ENCODE measurements at regions not wholly inside any gene's neighbourhood (a gene's known extent, or its start where the extent isn't known, plus 50 kb on each side); places are given as distances from the start of the nearest gene placed in this dataset.

DNA sequence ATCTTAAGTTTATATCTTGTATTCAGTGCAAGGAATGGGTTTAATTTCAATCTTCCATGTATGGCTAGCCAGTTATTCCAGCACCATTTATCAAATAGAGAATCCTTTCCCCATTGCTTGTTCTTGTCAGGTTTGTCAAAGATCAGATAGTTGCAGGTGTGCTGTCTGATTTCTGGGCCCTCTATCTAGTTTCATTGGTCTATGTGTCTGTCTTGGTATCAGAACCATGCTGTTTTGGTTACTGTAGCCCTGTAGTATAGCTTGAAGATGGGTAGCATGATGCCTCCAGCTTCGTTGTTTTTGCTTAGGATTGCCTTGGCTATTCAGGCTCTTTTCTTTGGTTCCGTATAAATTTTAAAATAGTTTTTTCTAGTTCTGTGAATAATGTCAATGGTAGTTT is 200.0 kb downstream of the MANEA start:
- DNase-seq (ENCODE audit: low spot score) = no peak
- no peak for FAIRE-seq

DNA sequence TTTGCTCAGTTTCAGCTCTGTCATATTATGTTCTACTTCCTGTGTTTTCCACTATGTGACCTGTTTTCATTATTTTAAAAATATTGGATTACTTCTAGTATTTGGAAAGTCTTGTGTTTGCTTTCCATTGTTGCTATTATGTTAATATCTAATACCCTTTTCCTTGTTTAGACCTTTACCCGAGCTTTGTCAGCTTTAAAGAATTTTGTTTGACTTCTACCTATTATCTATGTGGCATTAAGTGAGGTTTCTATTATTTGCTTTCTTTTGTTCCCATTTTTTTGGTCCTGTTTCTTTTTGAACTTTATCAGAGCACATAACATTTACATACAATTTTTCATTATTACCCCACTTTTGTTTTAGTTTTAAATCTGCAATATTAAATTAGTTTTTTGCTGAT is 202.7 kb downstream of the MANEA start:
- DNase-seq (ENCODE audit: low spot score) (no peak), FAIRE-seq (no peak)

DNA sequence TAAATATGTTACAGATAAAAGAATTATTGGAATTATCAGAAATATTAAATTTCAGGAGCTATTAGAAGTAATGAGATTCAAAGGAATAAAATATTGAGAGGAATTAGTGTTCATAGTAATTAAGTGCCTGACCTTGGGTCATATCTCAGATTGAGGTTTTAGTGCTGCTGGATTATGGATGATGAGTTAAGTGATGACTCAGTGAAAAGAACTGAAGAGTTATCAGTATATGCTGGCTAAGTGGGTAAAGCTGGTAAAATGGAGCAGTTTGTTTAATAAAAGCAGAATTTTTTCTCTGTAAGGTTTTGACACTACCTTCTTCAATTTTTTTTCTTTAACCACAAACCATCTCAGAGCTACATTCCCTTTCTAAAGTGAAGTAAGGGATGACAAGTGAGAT is 206.7 kb downstream of the MANEA start:
- no peak for DNase-seq (ENCODE audit: low spot score)
- no peak for FAIRE-seq

GRCh38 chr6:95784869-95785268 is 207.5 kb downstream of the MANEA start:
- no peak for FAIRE-seq
- no peak for DNase-seq (ENCODE audit: low spot score)

DNA sequence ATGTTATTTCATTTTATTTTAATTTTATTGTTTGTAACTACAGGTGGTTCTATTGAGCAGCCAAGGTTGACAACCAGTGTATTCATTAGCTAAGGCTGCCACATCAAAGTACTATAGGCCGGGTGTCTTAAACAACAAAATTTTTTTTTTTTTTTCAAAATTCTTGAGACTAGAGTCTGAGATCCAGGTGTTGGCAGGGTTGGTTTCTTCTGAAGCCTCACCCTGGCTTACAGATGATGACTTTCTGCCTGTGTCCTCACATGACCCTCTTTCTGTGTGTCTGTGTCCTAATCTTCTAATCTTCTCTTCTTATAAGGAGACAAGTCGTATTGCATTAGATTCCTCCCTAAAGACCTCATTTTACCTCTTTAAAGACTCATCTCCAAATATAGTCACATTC is 208.4 kb downstream of the MANEA start:
- no peak for DNase-seq (ENCODE audit: low spot score)

DNA sequence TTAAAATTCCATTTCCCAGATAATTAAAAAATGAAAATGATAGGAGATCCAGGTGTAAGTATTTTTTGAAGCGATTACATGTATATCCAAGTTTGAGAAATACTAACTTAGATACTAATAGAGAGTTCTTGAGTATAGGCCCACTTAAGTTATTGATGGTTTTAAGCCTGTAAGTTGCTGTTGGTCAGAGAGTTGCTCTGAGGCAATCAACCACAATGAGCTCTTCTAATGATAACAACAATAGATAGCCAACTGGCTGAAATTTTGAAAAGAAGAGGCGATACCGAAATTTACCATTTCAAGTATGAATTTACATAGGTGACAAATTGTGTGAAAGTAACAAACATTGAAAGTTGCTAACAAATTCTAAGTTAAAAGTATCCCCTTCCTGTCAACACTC is 209.5 kb downstream of the MANEA start:
- DNase-seq (ENCODE audit: low spot score) = no peak

More for the DNA sequence above, 208.4 kb downstream of the MANEA start:
- FAIRE-seq = no peak

GRCh38 chr6:95790787-95791186 is 213.5 kb downstream of the MANEA start:
- FAIRE-seq = no peak
- DNase-seq (ENCODE audit: low spot score) = no peak

More for the DNA sequence above, 209.5 kb downstream of the MANEA start:
- no peak for FAIRE-seq

DNA sequence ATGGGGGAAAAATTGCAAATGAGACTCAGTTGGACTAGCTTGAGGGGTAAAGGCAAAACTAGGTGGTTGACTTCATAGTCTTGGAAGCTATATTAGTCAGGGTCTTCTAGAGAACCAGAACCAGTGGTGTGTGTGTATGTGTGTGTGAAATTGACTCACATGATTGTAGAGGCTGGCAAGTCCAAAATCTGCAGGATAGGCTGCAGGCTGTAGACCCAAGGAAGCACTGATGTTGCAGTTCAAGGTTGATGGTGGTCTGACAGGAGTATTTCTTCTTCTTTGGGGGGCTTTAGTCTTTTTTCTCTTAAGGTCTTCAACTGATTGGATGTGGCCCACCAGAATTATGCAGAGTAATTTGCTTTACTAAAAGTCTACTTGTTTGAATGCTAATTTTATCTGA is 217.4 kb downstream of the MANEA start:
- FAIRE-seq = no peak

GRCh38 chr6:95795927-95796326 is 218.6 kb downstream of the MANEA start:
- FAIRE-seq (no peak), DNase-seq (ENCODE audit: low spot score) (no peak)

More for the DNA sequence above, 217.4 kb downstream of the MANEA start:
- DNase-seq (ENCODE audit: low spot score) = no peak

DNA sequence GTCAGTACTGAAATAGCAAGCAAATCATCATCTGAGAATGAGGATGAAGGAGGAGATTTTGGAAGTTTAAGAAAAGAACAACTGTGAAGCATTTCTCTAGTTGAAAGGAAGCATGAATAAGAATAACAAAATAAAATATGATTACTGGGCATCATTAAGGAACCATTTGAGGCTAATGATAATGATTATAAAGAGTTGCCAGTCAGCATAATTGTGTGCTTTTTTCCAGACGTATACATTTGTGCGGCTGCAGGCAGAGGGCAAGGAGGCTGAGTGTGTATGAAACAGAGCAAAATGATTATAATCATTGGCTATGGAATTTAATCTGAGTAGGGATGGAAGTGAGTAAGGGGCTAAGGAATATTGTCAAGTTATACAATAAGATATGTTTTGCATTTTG is 218.7 kb upstream of the FUT9 start:
- DNase-seq (ENCODE audit: low spot score) (no peak), FAIRE-seq (no peak)

- FAIRE-seq = no peak
Measured at GRCh38 chr6:95802978-95803377, 212.8 kb upstream of the FUT9 start.

GRCh38 chr6:95803889-95804288 is 211.9 kb upstream of the FUT9 start:
- FAIRE-seq (no peak), DNase-seq (ENCODE audit: low spot score) (no peak)

More at GRCh38 chr6:95802978-95803377, 212.8 kb upstream of the FUT9 start:
- no peak for DNase-seq (ENCODE audit: low spot score)

GRCh38 chr6:95804847-95805541 is 210.8 kb upstream of the FUT9 start:
- DNase-seq (ENCODE audit: low spot score) (no peak), FAIRE-seq (no peak)

- no peak for FAIRE-seq
- DNase-seq (ENCODE audit: low spot score) = no peak
Measured at GRCh38 chr6:95805699-95806098, 210.1 kb upstream of the FUT9 start.

- no peak for FAIRE-seq
Measured at GRCh38 chr6:95815389-95816056, 200.3 kb upstream of the FUT9 start.

GRCh38 chr6:95819461-95819860 is 196.3 kb upstream of the FUT9 start:
- FAIRE-seq = no peak
- DNase-seq (ENCODE audit: low spot score) = no peak

More at GRCh38 chr6:95815389-95816056, 200.3 kb upstream of the FUT9 start:
- no peak for DNase-seq (ENCODE audit: low spot score)

DNA sequence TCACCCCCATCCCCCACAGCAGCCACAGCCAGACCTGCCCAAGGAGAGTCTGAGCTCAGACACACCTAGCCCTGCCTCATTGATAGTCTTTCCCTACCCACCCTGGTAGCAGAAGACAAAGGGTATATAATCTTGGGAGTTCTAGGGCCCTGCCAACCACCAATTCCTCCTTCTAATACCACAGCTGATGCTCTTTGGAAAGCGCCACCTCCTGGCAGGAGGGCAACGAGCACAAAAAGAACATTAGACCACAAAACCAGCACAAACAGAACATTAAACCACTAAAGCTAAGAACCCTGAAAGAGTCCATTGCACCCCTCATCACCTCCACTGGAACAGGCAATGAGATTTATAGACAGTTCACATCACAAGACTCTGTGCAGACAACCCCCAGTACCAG is 195.8 kb upstream of the FUT9 start:
- FAIRE-seq (no peak), DNase-seq (ENCODE audit: low spot score) (no peak)

- no peak for FAIRE-seq
- no peak for DNase-seq (ENCODE audit: low spot score)
Measured at GRCh38 chr6:95830859-95831557, 184.8 kb upstream of the FUT9 start.

DNA sequence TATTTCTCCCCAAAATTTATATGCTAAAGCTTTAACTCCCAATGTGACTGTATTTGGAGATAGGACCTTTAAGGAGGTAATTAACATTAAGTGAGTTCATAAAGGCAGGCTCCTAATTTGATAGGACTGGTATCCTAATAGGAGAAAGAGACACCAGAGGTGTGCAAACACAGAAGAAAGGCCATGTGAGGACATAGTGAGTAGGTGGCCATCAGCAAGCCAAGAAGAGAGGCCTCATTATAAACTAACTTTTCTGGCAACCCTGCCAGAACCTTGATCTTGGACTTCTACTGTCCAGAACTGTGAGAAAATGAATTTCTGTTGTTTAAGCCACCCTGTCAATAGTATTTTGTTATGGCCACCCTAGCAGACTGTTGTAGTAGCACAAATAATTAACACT is 177.9 kb upstream of the FUT9 start:
- DNase-seq (ENCODE audit: low spot score) = no peak
- FAIRE-seq = no peak

DNA sequence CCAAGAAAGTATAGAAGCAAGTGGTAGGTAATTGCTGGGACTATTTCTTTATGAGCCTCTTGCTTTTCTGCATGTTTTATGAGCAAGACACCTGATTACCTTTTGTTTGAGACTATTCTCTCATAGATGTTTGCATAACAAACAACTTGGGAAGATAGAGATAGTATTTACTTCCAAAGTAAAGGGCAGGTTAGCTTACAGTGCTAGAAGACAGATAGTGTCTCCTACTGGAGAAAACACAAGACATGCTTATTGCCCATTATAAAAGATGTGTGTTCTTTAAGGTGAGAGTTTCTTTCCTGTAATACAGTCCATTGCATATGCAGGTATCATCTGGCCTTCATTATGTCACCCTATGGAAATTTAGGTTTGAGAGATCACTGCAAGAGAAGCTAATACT is 174.2 kb upstream of the FUT9 start:
- no peak for FAIRE-seq
- DNase-seq (ENCODE audit: low spot score) = no peak

DNA sequence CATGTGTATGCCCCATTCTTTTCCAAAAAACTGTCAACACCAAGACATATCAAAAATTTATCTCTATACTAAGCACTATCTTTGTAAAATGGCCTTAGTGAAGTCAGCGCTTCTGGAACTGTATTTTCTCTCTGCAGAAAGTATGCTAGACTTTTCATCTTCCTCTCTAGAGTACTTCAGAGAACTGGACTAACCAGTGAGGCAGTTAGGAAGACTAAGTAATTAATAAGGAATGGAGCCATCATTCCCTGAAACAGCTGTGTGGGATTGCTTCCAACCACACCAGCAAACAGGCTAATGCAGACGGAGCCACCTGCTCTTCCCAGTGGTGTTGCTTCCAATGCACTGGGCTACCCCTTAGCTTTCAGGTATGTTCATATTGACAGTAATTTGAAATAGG is 169.1 kb upstream of the FUT9 start:
- no peak for DNase-seq (ENCODE audit: low spot score)
- FAIRE-seq = no peak

DNA sequence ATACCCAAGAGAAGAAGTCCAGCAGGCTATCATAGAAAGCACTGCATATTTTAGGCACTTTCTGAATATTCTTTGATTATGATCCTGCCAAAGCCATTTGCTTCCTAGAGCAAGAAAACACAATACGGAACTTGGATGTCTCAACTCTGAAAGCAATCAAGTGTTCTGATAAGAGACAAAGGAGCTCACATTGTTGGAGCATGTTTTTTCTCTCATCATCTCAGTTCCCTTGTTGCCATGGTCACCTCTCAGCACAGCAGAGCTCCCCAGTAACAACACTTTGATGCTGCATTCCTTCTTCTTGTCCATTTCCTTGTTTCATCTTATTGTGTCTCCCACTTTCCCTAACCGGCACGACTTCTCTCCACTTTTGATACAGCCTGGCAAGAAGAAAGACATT is 168.7 kb upstream of the FUT9 start:
- no peak for FAIRE-seq
- DNase-seq (ENCODE audit: low spot score) = no peak

DNA sequence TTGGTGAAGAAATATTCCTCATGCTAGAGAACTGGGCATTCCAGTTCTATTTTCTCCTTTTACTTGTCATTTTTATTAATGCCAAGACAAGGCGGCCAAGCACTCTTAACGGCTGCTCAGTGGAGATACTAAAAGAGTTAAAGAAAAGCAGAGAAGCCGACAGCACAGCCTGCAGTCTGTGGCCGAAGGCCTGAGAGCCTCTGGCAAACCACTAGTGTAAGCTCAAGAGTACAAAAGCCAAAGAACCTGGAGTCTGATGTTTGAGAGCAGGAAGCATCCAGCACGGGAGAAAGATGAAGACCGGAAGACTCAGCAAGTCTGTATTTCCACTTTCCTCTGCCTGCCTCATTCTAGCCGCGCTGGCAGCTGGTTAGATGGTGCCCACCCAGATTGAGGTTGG is 167.1 kb upstream of the FUT9 start:
- FAIRE-seq = no peak

More for the DNA sequence above, 167.1 kb upstream of the FUT9 start:
- no peak for DNase-seq (ENCODE audit: low spot score)
